NCI-H82 (cell line): ENCODE measurements at regions not wholly inside any gene's neighbourhood (a gene's known extent, or its start where the extent isn't known, plus 50 kb on each side); places are given as distances from the start of the nearest gene placed in this dataset.

Experiments
- DNase-seq: peaks from one replicate; lab custom pipeline; 2025; lab: John Stamatoyannopoulos, UW

GRCh38 chr9:95757439-95757838 is 118.1 kb upstream of the ERCC6L2 start:
- no peak for DNase-seq

- DNase-seq, result no peak
Measured at GRCh38 chr9:95756986-95757385, 118.5 kb upstream of the ERCC6L2 start.

- DNase-seq, result no peak
Measured at GRCh38 chr9:95756101-95756500, 119.4 kb upstream of the ERCC6L2 start.

GRCh38 chr9:95755421-95755730 is 120.1 kb upstream of the ERCC6L2 start:
- no peak for DNase-seq

GRCh38 chr9:95754533-95755420 is 120.7 kb upstream of the ERCC6L2 start:
- no peak for DNase-seq

GRCh38 chr9:95753762-95754465 is 121.6 kb upstream of the ERCC6L2 start:
- no peak for DNase-seq

- DNase-seq, result no peak
Measured at GRCh38 chr9:95752129-95752731, 123.3 kb upstream of the ERCC6L2 start.

GRCh38 chr9:95751520-95751790 is 124.0 kb upstream of the ERCC6L2 start:
- DNase-seq, result no peak

GRCh38 chr9:95750725-95751519 is 124.6 kb upstream of the ERCC6L2 start:
- no peak for DNase-seq

GRCh38 chr9:95749493-95749892 is 126.0 kb upstream of the ERCC6L2 start:
- peak; percentile 52 for DNase-seq

- no peak for DNase-seq
Measured at GRCh38 chr9:95746408-95747180, 128.9 kb upstream of the ERCC6L2 start.

GRCh38 chr9:95742821-95743220 is 132.7 kb upstream of the ERCC6L2 start:
- peak; percentile 6 for DNase-seq

GRCh38 chr9:95741631-95742030 is 133.9 kb upstream of the ERCC6L2 start:
- no peak for DNase-seq

- no peak for DNase-seq
Measured at GRCh38 chr9:95740217-95741004, 135.1 kb upstream of the ERCC6L2 start.

GRCh38 chr9:95738438-95738837 is 137.1 kb upstream of the ERCC6L2 start:
- no peak for DNase-seq

GRCh38 chr9:95736891-95737522 is 138.5 kb upstream of the ERCC6L2 start:
- DNase-seq, result no peak

GRCh38 chr9:95736370-95736769 is 139.1 kb upstream of the ERCC6L2 start:
- peak; percentile 32 for DNase-seq

GRCh38 chr9:95735701-95736100 is 139.8 kb upstream of the ERCC6L2 start:
- DNase-seq, result no peak

GRCh38 chr9:95733741-95734666 is 141.5 kb upstream of the ERCC6L2 start:
- DNase-seq, result no peak
